ENCODE measurements at regions not wholly inside any gene's neighbourhood (a gene's known extent, or its start where the extent isn't known, plus 50 kb on each side); places are given as distances from the start of the nearest gene placed in this dataset.

DNA sequence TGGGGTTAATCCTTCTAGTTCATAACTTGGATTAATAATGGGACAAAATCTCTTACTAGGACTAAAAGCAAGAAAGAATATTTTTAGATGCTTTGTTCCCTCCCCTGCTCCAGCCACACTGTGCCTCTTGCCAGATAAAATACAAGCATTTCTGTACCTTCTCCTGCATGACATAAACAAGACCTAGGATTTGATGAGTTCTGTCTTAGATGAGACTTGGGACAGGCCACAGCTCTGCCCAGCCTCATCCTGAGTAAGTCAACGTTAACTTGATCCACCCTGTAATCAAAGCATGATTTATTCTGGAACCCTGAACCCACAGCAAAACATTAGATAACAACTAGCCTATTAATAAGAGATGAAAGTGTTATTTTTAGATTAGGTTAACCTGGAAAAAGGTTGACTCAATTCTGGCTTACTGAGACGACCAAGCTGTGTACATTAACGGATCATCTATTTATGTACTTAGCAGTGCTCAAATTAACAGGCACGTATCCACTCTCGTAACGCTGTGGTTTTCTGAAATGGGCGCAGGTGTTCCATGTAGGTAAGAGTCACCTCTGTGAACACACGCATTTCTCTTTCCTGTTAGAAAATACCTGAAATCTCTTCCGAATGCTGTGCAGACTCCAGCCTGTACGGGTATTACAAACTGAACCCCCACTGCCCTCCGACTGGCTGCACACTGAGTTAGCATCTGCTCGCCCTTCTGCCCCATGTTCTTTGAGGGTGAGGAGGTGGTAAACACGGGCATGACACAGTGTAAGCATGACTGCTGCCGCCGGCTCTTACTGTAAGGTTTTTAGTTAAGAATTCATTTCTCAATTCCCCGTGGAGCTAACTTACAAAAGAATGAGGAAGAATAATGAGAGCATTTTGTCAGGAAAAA, 132.1 kb upstream of the FOXQ1 start:
- TF ChIP-seq, protein P1, sequence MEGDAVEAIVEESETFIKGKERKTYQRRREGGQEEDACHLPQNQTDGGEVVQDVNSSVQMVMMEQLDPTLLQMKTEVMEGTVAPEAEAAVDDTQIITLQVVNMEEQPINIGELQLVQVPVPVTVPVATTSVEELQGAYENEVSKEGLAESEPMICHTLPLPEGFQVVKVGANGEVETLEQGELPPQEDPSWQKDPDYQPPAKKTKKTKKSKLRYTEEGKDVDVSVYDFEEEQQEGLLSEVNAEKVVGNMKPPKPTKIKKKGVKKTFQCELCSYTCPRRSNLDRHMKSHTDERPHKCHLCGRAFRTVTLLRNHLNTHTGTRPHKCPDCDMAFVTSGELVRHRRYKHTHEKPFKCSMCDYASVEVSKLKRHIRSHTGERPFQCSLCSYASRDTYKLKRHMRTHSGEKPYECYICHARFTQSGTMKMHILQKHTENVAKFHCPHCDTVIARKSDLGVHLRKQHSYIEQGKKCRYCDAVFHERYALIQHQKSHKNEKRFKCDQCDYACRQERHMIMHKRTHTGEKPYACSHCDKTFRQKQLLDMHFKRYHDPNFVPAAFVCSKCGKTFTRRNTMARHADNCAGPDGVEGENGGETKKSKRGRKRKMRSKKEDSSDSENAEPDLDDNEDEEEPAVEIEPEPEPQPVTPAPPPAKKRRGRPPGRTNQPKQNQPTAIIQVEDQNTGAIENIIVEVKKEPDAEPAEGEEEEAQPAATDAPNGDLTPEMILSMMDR (IDR thresholded peaks at IDR 0.05), result no peak

- TF ChIP-seq, protein P1 (IDR thresholded peaks at IDR 0.05), result no peak
Observed at GRCh38 chr6:1178590-1178989, 133.3 kb upstream of the FOXQ1 start.

DNA sequence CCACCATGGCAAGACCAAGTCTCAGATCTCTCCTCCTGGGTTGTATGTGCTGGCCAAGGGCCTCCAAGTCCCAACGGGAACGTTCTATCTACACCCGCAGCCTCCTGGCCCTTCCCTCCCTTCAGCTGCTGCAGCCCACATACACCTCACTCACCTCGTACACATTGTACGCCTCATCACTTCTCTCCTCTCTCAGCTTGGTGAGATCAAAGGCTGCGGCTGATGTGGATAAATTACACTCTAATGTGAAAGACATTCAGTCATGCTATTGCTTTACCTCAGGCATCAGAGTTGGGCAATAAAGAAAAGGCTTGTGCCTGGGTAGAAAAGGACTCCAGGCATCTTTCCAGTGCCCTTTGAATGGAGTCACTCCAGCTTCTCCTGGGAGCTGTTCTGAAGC, 135.3 kb upstream of the FOXQ1 start:
- TF ChIP-seq, protein P1 (IDR thresholded peaks at IDR 0.05), result no peak

- TF ChIP-seq, protein P1 (IDR thresholded peaks at IDR 0.05), result no peak
Observed at GRCh38 chr6:1175877-1176276, 136.0 kb upstream of the FOXQ1 start.

GRCh38 chr6:1170794-1171193, 141.1 kb upstream of the FOXQ1 start:
- TF ChIP-seq, protein P1 (IDR thresholded peaks at IDR 0.05), result no peak

- TF ChIP-seq, protein P1 (IDR thresholded peaks at IDR 0.05), result no peak
Observed at GRCh38 chr6:1164600-1164999, 147.3 kb upstream of the FOXQ1 start.

- TF ChIP-seq, protein P1 (IDR thresholded peaks at IDR 0.05), result no peak
Observed at GRCh38 chr6:1163501-1163900, 148.4 kb upstream of the FOXQ1 start.
